Stimulated activated memory B cell treated with anti-CD40 and anti-IgM and Interleukin-4, amounts not matched to agents 10 μg/mL and 1 μg/mL and 100 μg/mL, for 72 hours (primary cell): ENCODE measurements at regions not wholly inside any gene's neighbourhood (a gene's known extent, or its start where the extent isn't known, plus 50 kb on each side); places are given as distances from the start of the nearest gene placed in this dataset.
"Not testable (repeated sequence)": the region's sequence is repeated elsewhere in the genome, so short reads cannot be mapped to it uniquely, and the experiment has no call there.

Experiments used
- ATAC-seq: fragments of 150-1000 bp; cut with Tn5 transposase; 2 replicates; pipeline ENCODE4 v1.10.0; 2021
- H3K27ac Mint-ChIP-seq: one replicate; pipeline ENCODE4 v1.8.0; 2022; ENCODE audit warnings: mild to moderate bottlenecking, mixed read lengths
- H3K27me3 Mint-ChIP-seq: one replicate; pipeline ENCODE4 v1.8.0; 2022; ENCODE audit warnings: mixed read lengths
- H3K36me3 Mint-ChIP-seq: one replicate; pipeline ENCODE4 v1.8.0; 2022; ENCODE audit warnings: mixed read lengths
- H3K4me1 Mint-ChIP-seq: one replicate; pipeline ENCODE4 v1.8.0; 2022; ENCODE audit warnings: mixed read lengths
- H3K4me3 Mint-ChIP-seq: one replicate; pipeline ENCODE4 v1.8.0; 2022; ENCODE audit warnings: mild to moderate bottlenecking, moderate library complexity, mixed read lengths
- H3K9me3 Mint-ChIP-seq: one replicate; pipeline ENCODE4 v1.8.0; 2022; ENCODE audit warnings: mixed read lengths

DNA sequence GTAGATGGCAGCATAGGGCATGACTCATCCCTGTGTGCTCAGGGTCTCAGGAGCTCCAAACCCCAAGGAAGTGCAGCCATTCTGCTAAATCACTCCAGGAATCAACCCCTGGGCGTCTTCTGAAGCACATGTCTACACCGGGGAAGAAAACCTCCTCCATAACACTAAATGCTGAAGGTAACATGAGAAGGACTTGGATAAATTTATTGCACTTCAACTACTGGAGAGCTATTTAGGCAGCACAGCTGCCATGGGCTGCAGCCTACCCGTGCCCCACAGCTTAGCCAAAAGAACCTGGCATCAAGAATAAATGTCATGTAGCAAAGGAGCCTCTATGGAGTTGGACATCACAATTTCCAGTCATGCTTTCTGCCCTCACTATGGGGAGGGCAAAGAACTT is 141.7 kb downstream of the GPCPD1 start:
- Mint-ChIP-seq H3K4me1 (no peaks in the 10 kb centered on the region), H3K36me3 (no peaks in the 10 kb centered on the region), H3K27ac (no peak overlapping the region), H3K4me3 (no peak overlapping the region), H3K9me3 (peaks cover 4% of the 10 kb centered on the region), H3K27me3 (peaks cover 38% of the 10 kb centered on the region)
- ATAC-seq = no peak

DNA sequence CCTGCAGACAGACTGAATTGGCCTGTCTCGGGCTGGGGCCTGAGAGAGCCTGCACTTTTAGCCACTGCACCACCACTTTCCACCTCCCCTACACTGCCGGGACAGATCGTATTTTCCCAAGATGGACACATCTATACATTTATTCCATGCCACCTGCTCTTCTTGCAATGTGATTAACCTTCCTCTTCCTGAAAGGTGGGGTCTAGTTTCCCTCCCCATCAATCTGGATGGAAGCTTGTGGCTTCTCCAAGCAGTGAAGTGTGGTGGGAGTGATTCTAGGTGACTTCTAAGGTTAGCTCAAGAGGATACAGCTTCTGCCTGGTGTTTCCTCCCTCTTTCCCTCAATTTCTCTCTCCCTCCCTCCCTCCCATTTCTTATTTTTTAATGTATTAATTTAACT is 143.7 kb downstream of the GPCPD1 start:
- Mint-ChIP-seq H3K4me1 (no peaks in the 10 kb centered on the region), H3K4me3 (no peak overlapping the region), H3K27ac (no peak overlapping the region), H3K27me3 (peaks cover 47% of the 10 kb centered on the region), H3K36me3 (no peaks in the 10 kb centered on the region), H3K9me3 (peaks cover 4% of the 10 kb centered on the region)
- ATAC-seq = no peak

DNA sequence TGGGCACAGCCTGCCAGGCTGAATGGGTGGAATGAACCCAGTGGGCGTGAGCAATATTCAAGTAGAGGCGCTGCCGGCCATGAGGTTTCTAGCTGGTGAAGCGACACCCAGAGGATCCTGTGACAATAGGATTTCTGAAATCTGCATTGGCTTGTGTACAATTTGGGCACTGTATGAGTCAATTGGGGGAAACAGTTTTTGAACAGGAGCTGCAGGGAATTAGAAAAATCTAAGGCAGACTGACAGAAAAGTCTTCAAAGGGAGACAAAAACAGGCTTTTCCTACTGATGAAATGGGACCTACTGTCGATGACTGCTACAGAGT is 145.2 kb downstream of the GPCPD1 start:
- Mint-ChIP-seq H3K27me3 (peaks cover 51% of the 10 kb centered on the region), H3K4me1 (no peaks in the 10 kb centered on the region), H3K36me3 (no peaks in the 10 kb centered on the region), H3K4me3 (no peak overlapping the region), H3K9me3 (peaks cover 5% of the 10 kb centered on the region), H3K27ac (no peak overlapping the region)
- ATAC-seq = no peak

DNA sequence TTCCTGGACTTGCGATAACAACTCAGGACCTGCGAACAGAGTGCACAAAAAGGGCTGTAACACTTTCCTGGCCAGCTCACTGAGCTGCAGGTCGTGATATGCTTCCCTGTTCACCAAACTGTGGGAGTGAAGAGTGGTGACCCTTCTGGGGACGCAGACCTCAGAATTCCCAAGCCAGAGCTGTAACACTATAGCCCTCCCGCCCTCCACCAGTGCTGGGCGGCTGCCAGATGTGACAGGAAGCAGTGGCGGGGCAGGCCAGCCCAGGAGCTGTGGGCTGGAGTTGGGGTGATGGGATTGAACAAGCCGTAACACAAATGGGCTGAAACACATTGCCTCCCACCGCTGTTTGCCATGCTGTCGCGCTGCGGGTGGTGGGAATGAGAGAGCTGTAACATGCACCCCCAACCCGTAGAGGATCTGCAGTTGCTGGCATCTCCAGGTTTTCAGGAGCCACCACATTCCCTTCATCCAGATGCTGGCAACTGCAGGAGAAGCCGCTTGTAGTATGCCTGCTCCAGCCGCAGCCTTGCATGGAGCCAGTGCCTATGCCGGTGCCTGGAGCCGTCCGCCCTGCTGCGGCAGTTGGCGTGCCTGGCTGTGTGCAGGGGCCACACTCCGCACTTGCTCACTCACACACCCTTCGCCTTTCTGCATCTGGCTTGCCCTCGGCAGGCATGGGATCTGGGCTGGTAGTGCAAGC is 145.8 kb downstream of the GPCPD1 start:
- Mint-ChIP-seq H3K4me3 (no peak overlapping the region), H3K27me3 (peaks cover 56% of the 10 kb centered on the region), H3K4me1 (no peaks in the 10 kb centered on the region), H3K27ac (no peak overlapping the region), H3K36me3 (no peaks in the 10 kb centered on the region), H3K9me3 (peaks cover 10% of the 10 kb centered on the region)
- ATAC-seq = no peak

DNA sequence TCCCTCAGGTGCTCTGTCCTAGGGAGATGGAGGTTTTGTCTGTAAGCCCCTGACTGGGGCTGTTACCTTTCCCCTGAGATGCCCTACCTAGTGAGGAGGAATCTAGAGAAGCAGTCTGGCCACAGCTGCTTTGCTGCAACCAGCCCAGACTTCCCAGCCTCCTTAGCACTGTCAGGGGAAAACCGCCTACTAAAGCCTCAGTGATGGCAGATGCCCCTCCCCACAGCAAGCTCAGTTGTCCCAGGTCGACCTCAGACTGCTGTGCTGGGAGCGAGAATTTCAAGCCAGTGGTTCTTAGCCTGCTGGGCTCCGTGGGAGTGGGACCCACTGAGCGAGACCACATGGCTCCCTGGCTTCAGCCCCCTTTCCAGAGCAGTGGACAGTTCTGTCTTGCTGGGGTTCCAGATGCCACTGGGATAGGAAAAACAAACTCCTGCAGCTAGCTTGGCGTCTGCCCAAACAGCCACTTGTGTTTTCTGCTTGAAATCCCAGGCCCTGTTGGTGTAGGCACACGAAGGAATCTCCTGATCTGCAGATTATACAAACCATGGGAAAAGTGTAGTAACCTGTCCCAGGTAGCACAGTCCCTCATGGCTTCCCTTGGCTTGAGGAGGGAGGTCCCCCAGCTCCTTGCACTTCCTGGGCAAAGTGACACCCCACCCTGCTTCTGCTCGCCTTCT is 146.4 kb upstream of the PROKR2 start:
- Mint-ChIP-seq H3K4me1 (no peaks in the 10 kb centered on the region), H3K9me3 (peaks cover 23% of the 10 kb centered on the region), H3K36me3 (no peaks in the 10 kb centered on the region), H3K27ac (no peak overlapping the region), H3K27me3 (peaks cover 70% of the 10 kb centered on the region), H3K4me3 (no peak overlapping the region)
- no peak for ATAC-seq

DNA sequence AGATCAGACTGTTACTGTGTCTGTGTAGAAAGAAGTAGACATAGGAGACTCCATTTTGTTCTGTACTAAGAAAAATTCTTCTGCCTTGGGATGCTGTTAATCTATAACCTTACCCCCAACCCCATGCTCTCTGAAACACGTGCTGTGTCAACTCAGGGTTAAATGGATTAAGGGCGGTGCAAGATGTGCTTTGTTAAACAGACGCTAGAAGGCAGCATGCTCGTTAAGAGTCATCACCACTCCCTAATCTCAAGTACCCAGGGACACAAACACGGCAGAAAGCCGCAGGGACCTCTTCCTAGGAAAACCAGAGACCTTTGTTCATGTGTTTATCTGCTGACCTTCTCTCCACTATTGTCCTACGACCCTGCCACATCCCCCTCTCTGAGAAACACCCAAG is 137.0 kb upstream of the PROKR2 start:
- H3K36me3 Mint-ChIP-seq, H3K27ac Mint-ChIP-seq, ATAC-seq, H3K4me1 Mint-ChIP-seq, H3K4me3 Mint-ChIP-seq, H3K9me3 Mint-ChIP-seq: not testable (repeated sequence)
- peaks cover 13% of the 10 kb centered on the region for H3K27me3 Mint-ChIP-seq

DNA sequence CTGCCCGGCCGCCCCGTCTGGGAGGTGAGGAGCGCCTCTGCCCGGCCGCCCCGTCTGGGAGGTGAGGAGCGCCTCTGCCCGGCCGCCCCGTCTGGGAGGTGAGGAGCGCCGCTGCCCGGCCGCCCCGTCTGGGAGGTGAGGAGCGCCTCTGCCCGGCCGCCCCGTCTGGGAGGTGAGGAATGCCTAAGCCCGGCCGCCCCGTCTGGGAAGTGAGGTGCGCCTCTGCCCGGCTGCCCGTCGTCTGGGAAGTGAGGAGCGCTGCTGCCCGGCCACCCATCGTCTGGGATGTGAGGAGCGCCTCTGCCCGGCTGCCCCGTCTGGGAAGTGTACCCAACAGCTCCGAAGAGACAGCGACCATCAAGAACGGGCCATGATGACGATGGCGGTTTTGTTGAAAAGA is 136.6 kb upstream of the PROKR2 start:
- H3K9me3 Mint-ChIP-seq, H3K4me1 Mint-ChIP-seq, H3K36me3 Mint-ChIP-seq, H3K27ac Mint-ChIP-seq, H3K4me3 Mint-ChIP-seq, ATAC-seq: not testable (repeated sequence)
- H3K27me3 Mint-ChIP-seq = peaks cover 13% of the 10 kb centered on the region

DNA sequence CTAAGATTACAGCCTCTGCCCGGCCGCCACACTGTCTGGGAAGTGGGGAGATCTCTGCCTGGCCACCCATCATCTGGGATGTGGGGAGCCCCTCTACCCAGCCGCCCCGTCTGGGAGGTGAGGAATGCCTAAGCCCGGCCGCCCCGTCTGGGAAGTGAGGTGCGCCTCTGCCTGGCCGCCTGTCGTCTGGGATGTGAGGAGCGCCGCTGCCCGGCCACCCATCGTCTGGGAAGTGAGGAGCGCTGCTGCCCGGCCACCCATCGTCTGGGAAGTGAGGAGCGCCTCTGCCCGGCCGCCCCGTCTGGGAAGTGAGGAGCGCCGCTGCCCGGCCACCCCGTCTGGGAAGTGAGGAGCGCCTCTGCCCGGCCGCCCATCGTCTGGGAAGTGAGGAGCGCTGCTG is 135.9 kb upstream of the PROKR2 start:
- H3K36me3 Mint-ChIP-seq, H3K4me1 Mint-ChIP-seq, H3K4me3 Mint-ChIP-seq, H3K27ac Mint-ChIP-seq, ATAC-seq, H3K9me3 Mint-ChIP-seq: not testable (repeated sequence)
- H3K27me3 Mint-ChIP-seq = peaks cover 13% of the 10 kb centered on the region

DNA sequence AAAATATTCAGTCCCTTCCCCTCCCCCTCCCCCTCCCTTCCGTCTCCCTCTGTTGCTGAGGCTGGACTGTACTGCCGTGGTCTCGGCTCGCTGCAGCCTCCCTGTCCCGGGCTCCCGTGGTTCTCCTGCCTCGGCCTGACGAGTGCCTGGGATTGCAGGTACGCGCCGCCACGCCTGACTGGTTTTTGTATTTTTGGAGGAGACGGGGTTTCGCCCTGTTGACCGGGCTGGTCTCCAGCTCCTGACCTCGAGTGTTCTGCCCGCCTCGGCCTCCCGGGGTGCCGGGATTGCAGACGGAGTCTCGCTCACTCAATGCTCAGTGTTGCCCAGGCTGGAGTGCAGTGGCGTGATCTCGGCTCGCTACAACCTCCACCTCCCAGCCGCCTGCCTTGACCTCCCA is 135.5 kb upstream of the PROKR2 start:
- peaks cover 13% of the 10 kb centered on the region for H3K27me3 Mint-ChIP-seq
- not testable (repeated sequence) for H3K4me3 Mint-ChIP-seq, H3K4me1 Mint-ChIP-seq, H3K36me3 Mint-ChIP-seq, ATAC-seq, H3K27ac Mint-ChIP-seq, H3K9me3 Mint-ChIP-seq

DNA sequence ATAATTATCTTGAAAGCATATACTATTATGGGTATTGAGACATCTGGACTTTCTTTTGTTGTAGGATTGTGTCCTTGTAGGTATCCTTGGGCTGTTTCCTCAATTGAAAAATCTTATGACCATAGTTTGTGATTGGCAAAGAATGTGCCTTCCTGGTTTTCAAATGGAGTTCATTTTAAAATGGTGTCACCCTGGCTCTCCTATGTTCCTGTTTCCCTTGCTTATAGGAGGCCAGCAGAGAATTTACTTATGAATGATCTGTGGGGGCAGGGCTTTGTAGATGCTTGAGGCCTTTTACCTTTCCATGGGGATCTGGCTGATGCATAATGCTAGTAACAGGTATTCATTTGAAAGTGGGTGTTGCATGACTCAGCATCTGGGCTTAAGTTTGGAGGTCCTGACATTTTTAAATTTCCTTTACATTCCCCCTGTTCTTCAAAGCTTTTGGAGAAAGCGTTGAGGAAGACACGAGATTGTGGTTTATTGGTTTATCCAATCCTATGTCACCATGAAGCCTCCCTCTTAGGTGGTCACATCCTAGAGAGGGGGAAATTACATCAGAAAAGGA is 135.0 kb upstream of the PROKR2 start:
- Mint-ChIP-seq H3K4me1 (peaks cover 8% of the 10 kb centered on the region), H3K27ac (no peak overlapping the region), H3K36me3 (no peaks in the 10 kb centered on the region), H3K9me3 (no peaks in the 10 kb centered on the region), H3K27me3 (peaks cover 17% of the 10 kb centered on the region), H3K4me3 (no peak overlapping the region)
- no peak for ATAC-seq

DNA sequence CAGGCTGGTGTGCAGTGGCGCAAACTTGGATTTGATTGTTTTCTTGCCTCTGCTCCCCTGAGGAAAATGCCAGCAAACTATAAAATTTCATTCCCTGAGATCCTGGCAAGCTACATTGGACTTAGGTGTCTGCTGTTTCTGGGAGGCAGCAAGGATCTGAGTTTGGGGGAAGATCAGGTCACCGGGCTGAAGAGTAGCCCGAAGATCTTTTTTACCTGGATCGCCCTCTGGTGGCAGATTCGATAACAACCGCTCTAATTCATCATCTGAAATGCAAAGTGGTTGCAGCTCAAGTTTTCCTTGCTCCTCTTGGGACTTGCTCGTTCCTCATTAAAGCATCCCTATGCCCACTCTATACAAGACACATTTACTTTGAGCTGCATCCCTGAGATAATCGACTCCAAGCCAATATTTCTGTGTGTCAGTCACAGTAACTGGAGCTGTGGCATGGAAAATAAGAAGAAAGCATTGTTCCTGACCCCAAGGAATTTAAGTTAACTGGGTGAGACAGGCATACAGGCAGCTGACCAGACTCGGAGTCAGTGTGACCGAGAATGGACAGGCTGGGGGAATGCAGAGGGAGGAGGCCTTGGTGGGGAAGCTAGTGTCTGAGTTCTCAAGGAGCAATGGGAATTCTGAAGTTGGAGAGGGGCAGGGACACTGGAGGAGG is 131.8 kb upstream of the PROKR2 start:
- no peak for ATAC-seq
- Mint-ChIP-seq H3K36me3 (no peaks in the 10 kb centered on the region), H3K27ac (no peak overlapping the region), H3K4me3 (no peak overlapping the region), H3K27me3 (peaks cover 23% of the 10 kb centered on the region), H3K9me3 (no peaks in the 10 kb centered on the region), H3K4me1 (peaks cover 8% of the 10 kb centered on the region)

DNA sequence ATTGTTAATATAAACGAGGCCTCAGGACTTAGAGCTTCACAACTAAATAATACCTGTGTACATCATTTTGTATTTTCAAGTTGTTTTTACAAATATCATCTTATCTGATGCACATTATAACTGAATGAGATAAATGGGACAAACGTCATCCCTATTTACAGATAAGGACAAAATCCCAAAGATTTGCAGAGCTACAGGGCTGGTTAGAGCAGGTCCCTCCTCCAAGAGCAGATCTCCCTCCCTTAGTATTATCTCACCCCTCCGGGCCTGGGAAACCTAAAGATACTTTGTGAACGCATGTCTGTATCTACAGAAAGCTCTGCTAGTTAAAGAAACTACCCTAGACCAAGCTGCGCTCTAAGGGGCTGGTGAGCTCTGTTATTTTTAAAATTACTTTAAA is 130.4 kb upstream of the PROKR2 start:
- no peak overlapping the region for H3K4me3 Mint-ChIP-seq
- H3K9me3 Mint-ChIP-seq = no peaks in the 10 kb centered on the region
- peaks cover 23% of the 10 kb centered on the region for H3K27me3 Mint-ChIP-seq

DNA sequence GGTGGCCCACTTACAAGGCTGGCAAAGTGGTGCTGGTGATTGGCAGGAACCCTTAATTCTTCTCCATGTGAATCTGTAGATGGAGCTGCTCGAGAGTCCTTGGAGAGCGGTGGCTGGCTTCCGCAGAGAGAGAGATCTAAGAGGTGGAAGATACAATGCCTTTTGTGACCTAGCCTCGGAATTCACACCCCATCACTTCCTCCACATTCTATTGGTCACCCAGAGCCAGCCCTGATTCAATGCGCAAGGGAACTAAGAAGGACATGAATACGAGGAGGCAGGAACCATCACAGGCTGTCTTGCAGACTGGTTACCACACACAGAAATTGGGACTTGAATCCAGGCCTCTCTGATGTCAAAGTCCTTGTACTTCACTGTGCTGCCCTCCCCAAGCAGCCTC is 128.9 kb upstream of the PROKR2 start:
- Mint-ChIP-seq H3K9me3 (no peaks in the 10 kb centered on the region), H3K4me1 (peaks cover 8% of the 10 kb centered on the region), H3K27me3 (peaks cover 32% of the 10 kb centered on the region), H3K36me3 (no peaks in the 10 kb centered on the region), H3K4me3 (no peak overlapping the region), H3K27ac (no peak overlapping the region)
- ATAC-seq = no peak

More for the DNA sequence above, 130.4 kb upstream of the PROKR2 start:
- H3K27ac Mint-ChIP-seq = no peak overlapping the region
- H3K4me1 Mint-ChIP-seq = peaks cover 8% of the 10 kb centered on the region
- no peak for ATAC-seq
- H3K36me3 Mint-ChIP-seq = no peaks in the 10 kb centered on the region

DNA sequence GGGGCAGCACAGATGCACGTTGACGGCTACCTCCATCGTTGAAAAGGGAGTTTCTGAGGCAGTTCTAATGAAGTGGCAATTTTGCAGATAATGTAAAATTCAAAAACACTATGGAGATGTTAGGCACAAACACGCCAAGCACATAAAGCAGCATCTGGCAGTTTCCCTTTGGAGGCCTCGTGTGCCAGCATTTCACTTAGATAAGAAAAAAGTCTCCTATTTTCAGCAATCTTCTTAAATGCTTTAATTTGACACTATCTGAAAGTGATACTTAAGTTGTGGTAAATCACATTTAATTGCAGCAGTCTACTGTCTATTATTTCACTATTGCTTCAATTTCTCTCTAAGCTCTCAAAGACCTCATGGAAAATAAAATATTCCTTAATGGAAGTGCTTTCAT is 125.3 kb upstream of the PROKR2 start:
- Mint-ChIP-seq H3K4me1 (no peaks in the 10 kb centered on the region), H3K27ac (no peak overlapping the region), H3K9me3 (peaks cover 3% of the 10 kb centered on the region), H3K36me3 (no peaks in the 10 kb centered on the region), H3K4me3 (no peak overlapping the region), H3K27me3 (peaks cover 39% of the 10 kb centered on the region)
- no peak for ATAC-seq

DNA sequence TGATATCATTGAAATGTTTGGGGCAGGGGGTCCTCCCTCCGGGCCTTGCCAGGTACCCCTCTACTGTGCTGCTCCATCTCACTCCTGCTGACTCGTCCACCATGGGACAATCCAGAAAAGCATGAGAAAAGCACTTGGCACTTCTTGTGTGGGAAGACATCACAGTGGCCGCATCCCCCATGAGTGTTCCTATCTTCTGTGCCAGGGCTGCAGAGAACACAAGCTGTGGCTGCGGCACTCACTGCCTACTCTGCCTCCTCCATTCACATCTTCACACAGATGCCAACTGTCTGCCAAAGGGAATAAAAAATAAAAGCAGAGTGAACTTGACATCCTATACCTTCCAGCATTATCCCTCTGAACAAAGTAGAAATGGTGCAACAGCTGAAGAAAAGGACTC is 117.4 kb upstream of the PROKR2 start:
- Mint-ChIP-seq H3K27ac (no peak overlapping the region), H3K27me3 (peaks cover 24% of the 10 kb centered on the region), H3K4me1 (no peaks in the 10 kb centered on the region), H3K9me3 (peaks cover 6% of the 10 kb centered on the region), H3K4me3 (no peak overlapping the region), H3K36me3 (no peaks in the 10 kb centered on the region)
- no peak for ATAC-seq

DNA sequence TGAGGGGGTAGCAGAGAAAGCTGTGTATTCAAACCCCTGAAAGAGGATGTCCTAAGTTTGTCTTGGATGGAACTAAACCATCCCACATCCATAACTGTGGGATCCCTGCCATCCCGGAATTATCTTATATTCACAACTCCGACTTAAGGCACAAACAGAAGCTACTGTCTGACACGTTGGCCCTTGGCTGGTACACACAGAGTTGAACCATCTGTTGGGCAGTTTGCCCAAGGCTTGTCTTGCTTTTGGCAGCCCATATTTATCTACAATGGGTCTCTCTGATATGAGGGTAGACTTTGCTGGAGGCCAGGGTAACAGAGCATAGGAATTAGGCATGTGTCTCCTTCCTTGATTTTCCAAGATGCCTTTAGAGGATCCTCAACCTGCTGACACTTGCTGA is 116.6 kb upstream of the PROKR2 start:
- Mint-ChIP-seq H3K27ac (no peak overlapping the region), H3K36me3 (no peaks in the 10 kb centered on the region), H3K27me3 (peaks cover 18% of the 10 kb centered on the region), H3K4me1 (no peaks in the 10 kb centered on the region), H3K9me3 (peaks cover 3% of the 10 kb centered on the region), H3K4me3 (no peak overlapping the region)
- no peak for ATAC-seq
